ENCODE measurements at regions not wholly inside any gene's neighbourhood (a gene's known extent, or its start where the extent isn't known, plus 50 kb on each side); places are given as distances from the start of the nearest gene placed in this dataset.
A peak's percentile ranks its signal among the peaks of the same experiment; 100 is the strongest.

- no peak for DNase-seq
Observed at GRCh38 chr21:26736449-26736848, 108.8 kb downstream of the ADAMTS1 start.

- DNase-seq: no peak
Observed at GRCh38 chr21:26732432-26733221, 112.6 kb downstream of the ADAMTS1 start.

- DNase-seq: peak; percentile 98
Observed at GRCh38 chr21:26719750-26720149, 125.5 kb downstream of the ADAMTS1 start.

- peak; percentile 29 for DNase-seq
Observed at GRCh38 chr21:26717146-26717739, 128.0 kb downstream of the ADAMTS1 start.

- DNase-seq: peak; percentile 8
Observed at GRCh38 chr21:26715878-26716506, 129.2 kb downstream of the ADAMTS1 start.

GRCh38 chr21:26715116-26715515, 130.1 kb downstream of the ADAMTS1 start:
- DNase-seq: no peak

- DNase-seq: no peak
Observed at GRCh38 chr21:26710155-26710554, 135.1 kb downstream of the ADAMTS1 start.

GRCh38 chr21:26709090-26709489, 136.0 kb upstream of the CYYR1 start:
- DNase-seq: no peak

- DNase-seq: no peak
Observed at GRCh38 chr21:26708223-26708800, 135.2 kb upstream of the CYYR1 start.

- no peak for DNase-seq
Observed at GRCh38 chr21:26707246-26707645, 134.2 kb upstream of the CYYR1 start.

GRCh38 chr21:26698416-26698815, 125.3 kb upstream of the CYYR1 start:
- DNase-seq: peak; percentile 32

- DNase-seq: no peak
Observed at GRCh38 chr21:26691416-26691815, 118.3 kb upstream of the CYYR1 start.

- no peak for DNase-seq
Observed at GRCh38 chr21:26686705-26687104, 113.6 kb upstream of the CYYR1 start.

GRCh38 chr21:26686278-26686677, 113.2 kb upstream of the CYYR1 start:
- DNase-seq: no peak

GRCh38 chr21:26684889-26685288, 111.8 kb upstream of the CYYR1 start:
- DNase-seq: no peak

- no peak for DNase-seq
Observed at GRCh38 chr21:26683996-26684395, 110.9 kb upstream of the CYYR1 start.

GRCh38 chr21:26679284-26679683, 106.2 kb upstream of the CYYR1 start:
- no peak for DNase-seq

- no peak for DNase-seq
Observed at GRCh38 chr21:26674323-26674722, 101.2 kb upstream of the CYYR1 start.

- no peak for DNase-seq
Observed at GRCh38 chr21:26669215-26669764, 96.2 kb upstream of the CYYR1 start.

- no peak for DNase-seq
Observed at GRCh38 chr21:26659757-26660156, 86.7 kb upstream of the CYYR1 start.

GRCh38 chr21:26659182-26659581, 86.1 kb upstream of the CYYR1 start:
- no peak for DNase-seq

- no peak for DNase-seq
Observed at GRCh38 chr21:26655460-26655859, 82.4 kb upstream of the CYYR1 start.

GRCh38 chr21:26653430-26653829, 80.3 kb upstream of the CYYR1 start:
- no peak for DNase-seq

GRCh38 chr21:26652854-26653253, 79.8 kb upstream of the CYYR1 start:
- no peak for DNase-seq
